ENCODE measurements at regions not wholly inside any gene's neighbourhood (a gene's known extent, or its start where the extent isn't known, plus 50 kb on each side); places are given as distances from the start of the nearest gene placed in this dataset.
"Not testable (repeated sequence)": the region's sequence is repeated elsewhere in the genome, so short reads cannot be mapped to it uniquely, and the experiment has no call there.

GRCh38 chr18:961644-962355, 57.1 kb downstream of the ADCYAP1 start:
- H3K9me3 Mint-ChIP-seq = no peaks in the 10 kb centered on the region
- H3K4me3 Mint-ChIP-seq = peak overlapping the region in 1 of 8 donors; percentile 6
- H3K27me3 ChIP-seq (ENCODE audit: insufficient read depth, low read length) = no peaks in the 10 kb centered on the region
- CTCF ChIA-PET (ENCODE audit: partially characterized antibody) = interaction anchor here (0.7 to 1.6 kb wide), 7 partner anchors 11 to 65 kb away, joined by 3 to 6 read pairs (median 3); no protein-coding TSS in a partner anchor
- peaks cover 0 to 4% (median 2%) of the 10 kb centered on the region in 4 donors for H3K4me1 Mint-ChIP-seq
- H3K9me3 ChIP-seq (ENCODE audit: control insufficient read depth in 1 of 2, low read length in 2 of 2) = no peaks in the 10 kb centered on the region
- H3K4me1 ChIP-seq (ENCODE audit: insufficient read depth, low read length) = no peaks in the 10 kb centered on the region
- peaks cover 17 to 37% of the 10 kb centered on the region in 2 donors for H3K27me3 Mint-ChIP-seq
- H3K36me3 ChIP-seq (ENCODE audit: insufficient read depth, low read length) = no peaks in the 10 kb centered on the region
- H3K4me3 ChIP-seq (ENCODE audit: low read length in 2 of 2) = no peak overlapping the region
- intact Hi-C loops (cut with micrococcal nuclease) = no loop called here
- no peaks in the 10 kb centered on the region for H3K36me3 Mint-ChIP-seq
- no peak overlapping the region for H3K27ac Mint-ChIP-seq
- POLR2A ChIA-PET (ENCODE audit: partially characterized antibody) = no interaction called here
- H3K27ac ChIP-seq (ENCODE audit: low read depth, low read length) = no peak overlapping the region
- peak in 4 of 5 donors; percentile 19 to 32 (median 28) for DNase-seq

DNA sequence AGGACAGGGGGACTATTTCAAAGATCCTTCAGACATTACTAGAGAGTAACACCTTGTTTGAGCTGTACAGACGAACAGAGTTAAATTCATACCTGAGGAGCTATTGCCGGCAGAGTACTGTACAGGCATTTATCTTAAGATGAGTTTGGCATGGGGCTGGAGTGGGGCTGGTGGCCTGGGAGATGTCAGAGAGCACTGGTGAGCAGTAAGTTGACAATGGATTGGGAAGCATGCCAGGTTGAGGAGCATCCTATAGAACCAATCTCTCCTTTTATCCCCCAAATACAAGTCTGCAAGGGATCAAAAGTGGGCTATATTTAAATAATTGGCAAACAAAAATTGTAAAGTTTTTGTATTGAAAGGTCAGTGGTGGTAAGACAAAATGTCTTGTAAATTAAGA, 58.6 kb downstream of the ADCYAP1 start:
- no peak overlapping the region for H3K27ac Mint-ChIP-seq
- H3K4me3 Mint-ChIP-seq = no peak overlapping the region
- intact Hi-C loops (cut with micrococcal nuclease) = no loop called here
- H3K4me1 Mint-ChIP-seq = peaks cover 0 to 4% (median 2%) of the 10 kb centered on the region in 4 donors
- no peak overlapping the region for H3K4me3 ChIP-seq (ENCODE audit: low read length in 2 of 2)
- no peaks in the 10 kb centered on the region for H3K36me3 Mint-ChIP-seq
- ChIA-PET POLR2A (ENCODE audit: partially characterized antibody) (no interaction called here), CTCF (ENCODE audit: partially characterized antibody) (interaction anchor here (0.7 to 0.9 kb wide), 2 partner anchors 12 to 45 kb away, joined by 3 read pairs; no protein-coding TSS in a partner anchor)
- no peaks in the 10 kb centered on the region for H3K9me3 ChIP-seq (ENCODE audit: control insufficient read depth in 1 of 2, low read length in 2 of 2)
- H3K9me3 Mint-ChIP-seq = no peaks in the 10 kb centered on the region
- no peak overlapping the region for H3K27ac ChIP-seq (ENCODE audit: low read depth, low read length)
- no peak for DNase-seq
- no peaks in the 10 kb centered on the region for H3K4me1 ChIP-seq (ENCODE audit: insufficient read depth, low read length)
- H3K36me3 ChIP-seq (ENCODE audit: insufficient read depth, low read length) = no peaks in the 10 kb centered on the region
- peaks cover 17 to 29% of the 10 kb centered on the region in 2 donors for H3K27me3 Mint-ChIP-seq
- H3K27me3 ChIP-seq (ENCODE audit: insufficient read depth, low read length) = no peaks in the 10 kb centered on the region

DNA sequence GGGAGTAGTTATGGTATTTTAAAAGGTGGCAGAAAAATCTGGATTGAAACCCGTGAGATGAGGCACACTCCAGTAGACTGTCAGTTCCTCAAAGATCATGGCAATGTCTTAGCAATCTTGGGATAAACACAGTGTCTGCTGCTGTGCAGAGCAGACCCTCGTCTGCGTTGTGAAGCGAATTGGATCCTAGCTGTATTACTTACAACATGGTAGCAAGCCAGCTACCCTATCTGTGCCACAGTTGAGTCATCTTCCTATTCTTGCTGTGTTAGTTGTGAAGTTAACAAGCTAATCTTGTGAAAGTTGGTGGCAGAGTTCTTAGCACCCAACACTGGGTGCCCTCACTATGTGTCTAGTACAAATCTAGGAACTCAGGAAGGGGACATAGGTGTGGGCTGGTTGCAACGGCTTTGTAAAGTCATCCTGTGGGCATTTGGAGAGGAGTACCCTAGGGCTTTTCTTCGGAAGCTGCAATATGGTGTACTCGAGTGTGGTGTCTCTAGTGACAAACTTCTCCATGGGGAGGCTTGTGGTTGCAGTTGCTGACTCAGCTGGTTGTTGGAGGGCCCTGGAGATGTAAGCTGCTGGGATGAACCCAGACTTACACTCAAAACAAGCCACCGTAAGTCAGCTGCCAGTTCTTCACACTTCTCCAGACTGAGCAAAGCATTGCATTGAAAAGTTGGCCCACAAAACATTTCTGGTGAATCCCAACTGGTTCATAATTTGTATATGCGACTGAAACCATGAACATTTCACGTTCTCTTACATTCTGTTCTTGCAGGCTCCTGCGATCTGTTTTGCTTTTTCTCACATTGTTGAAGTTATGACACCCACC, 61.5 kb downstream of the ADCYAP1 start:
- H3K27me3 Mint-ChIP-seq = peaks cover 11 to 16% of the 10 kb centered on the region in 2 donors
- ChIA-PET POLR2A (ENCODE audit: partially characterized antibody) (no interaction called here), CTCF (ENCODE audit: partially characterized antibody) (interaction anchor here (1.7 kb wide), 1 partner anchor 101 kb away, joined by 3 read pairs; no protein-coding TSS in a partner anchor)
- no peaks in the 10 kb centered on the region for H3K36me3 Mint-ChIP-seq
- Histone ChIP-seq H3K4me3 (ENCODE audit: low read length in 2 of 2) (no peak overlapping the region), H3K36me3 (ENCODE audit: insufficient read depth, low read length) (no peaks in the 10 kb centered on the region), H3K9me3 (ENCODE audit: control insufficient read depth in 1 of 2, low read length in 2 of 2) (no peaks in the 10 kb centered on the region), H3K27me3 (ENCODE audit: insufficient read depth, low read length) (no peaks in the 10 kb centered on the region), H3K4me1 (ENCODE audit: insufficient read depth, low read length) (no peaks in the 10 kb centered on the region), H3K27ac (ENCODE audit: low read depth, low read length) (no peak overlapping the region)
- H3K27ac Mint-ChIP-seq = peak overlapping the region in 1 of 7 donors; percentile 77
- H3K4me1 Mint-ChIP-seq = peaks cover 0 to 4% (median 2%) of the 10 kb centered on the region in 4 donors
- intact Hi-C loops (cut with micrococcal nuclease) = no loop called here
- H3K4me3 Mint-ChIP-seq = no peak overlapping the region
- peaks cover 0 to 8% (median 3%) of the 10 kb centered on the region in 8 donors for H3K9me3 Mint-ChIP-seq
- no peak for DNase-seq

DNA sequence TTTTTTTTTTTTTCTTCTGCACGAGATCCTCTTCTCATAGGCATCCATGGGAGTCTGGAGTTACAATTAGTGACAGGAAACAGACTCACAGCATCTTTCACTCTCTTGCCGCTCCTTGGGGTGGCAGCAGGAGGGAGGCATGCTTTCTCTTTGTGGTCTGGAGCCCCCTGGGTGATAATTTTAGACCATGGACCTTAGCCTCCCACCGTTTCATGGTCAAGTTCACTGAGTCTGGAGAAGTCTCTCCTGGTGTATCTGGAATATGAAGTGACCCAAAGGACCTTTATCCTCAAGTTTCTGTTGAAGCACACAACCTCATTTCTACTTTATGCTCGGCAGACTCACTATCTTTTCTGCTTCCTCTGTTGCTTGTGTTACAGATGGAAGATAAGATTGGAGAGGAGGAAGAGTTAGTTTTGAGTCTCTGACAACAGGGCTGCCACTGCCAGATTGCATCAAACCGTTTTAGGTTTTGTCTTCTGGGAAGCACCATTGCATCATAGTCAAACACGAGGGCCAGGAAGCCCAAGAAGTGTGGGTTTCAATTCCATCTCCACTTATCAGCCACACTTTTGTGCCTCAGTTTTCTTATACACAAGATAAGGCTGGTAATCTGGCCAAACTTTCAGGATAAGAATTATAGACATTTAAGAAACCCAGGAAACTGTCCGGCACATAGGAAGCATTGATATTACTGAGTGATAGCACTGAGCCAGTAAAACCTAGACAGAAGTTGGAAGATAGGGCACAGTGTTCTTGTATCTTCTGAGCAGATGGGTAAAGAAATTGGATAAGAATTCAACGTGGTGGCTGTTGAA, 62.3 kb downstream of the ADCYAP1 start:
- no peak overlapping the region for H3K4me3 Mint-ChIP-seq
- intact Hi-C loops (cut with micrococcal nuclease) = no loop called here
- H3K4me3 ChIP-seq (ENCODE audit: low read length in 2 of 2) = no peak overlapping the region

DNA sequence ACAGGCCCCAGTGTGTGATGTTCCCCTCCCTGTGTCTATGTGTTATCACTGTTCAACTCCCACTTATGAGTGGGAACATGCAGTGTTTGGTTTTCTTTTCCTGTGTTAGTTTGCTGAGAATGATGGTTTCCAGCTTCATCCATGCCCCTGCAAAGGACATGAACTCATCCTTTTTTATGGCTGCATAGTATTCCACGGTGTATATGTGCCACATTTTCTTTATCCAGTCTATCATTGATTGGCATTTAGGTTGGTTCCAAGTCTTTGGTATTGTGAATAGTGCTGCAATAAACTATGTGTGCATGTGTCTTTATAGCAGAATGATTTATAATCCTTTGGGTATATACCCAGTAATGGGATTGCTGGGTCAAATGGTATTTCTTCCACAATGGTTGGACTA, 64.2 kb downstream of the ADCYAP1 start:
- H3K27me3 Mint-ChIP-seq; POLR2A ChIA-PET (ENCODE audit: partially characterized antibody); H3K4me1 Mint-ChIP-seq; intact Hi-C loops (cut with micrococcal nuclease); DNase-seq; H3K9me3 Mint-ChIP-seq; H3K36me3 Mint-ChIP-seq; H3K27ac Mint-ChIP-seq; H3K27ac ChIP-seq (ENCODE audit: low read depth, low read length); H3K4me1 ChIP-seq (ENCODE audit: insufficient read depth, low read length); H3K27me3 ChIP-seq (ENCODE audit: insufficient read depth, low read length); H3K4me3 Mint-ChIP-seq; H3K4me3 ChIP-seq (ENCODE audit: low read length in 2 of 2); H3K9me3 ChIP-seq (ENCODE audit: control insufficient read depth in 1 of 2, low read length in 2 of 2); H3K36me3 ChIP-seq (ENCODE audit: insufficient read depth, low read length); CTCF ChIA-PET (ENCODE audit: partially characterized antibody): not testable (repeated sequence)

More for the DNA sequence above, 62.3 kb downstream of the ADCYAP1 start:
- ChIA-PET POLR2A (ENCODE audit: partially characterized antibody) (no interaction called here), CTCF (ENCODE audit: partially characterized antibody) (no interaction called here)
- no peak for DNase-seq
- Histone ChIP-seq H3K9me3 (ENCODE audit: control insufficient read depth in 1 of 2, low read length in 2 of 2) (no peaks in the 10 kb centered on the region), H3K36me3 (ENCODE audit: insufficient read depth, low read length) (no peaks in the 10 kb centered on the region), H3K27me3 (ENCODE audit: insufficient read depth, low read length) (no peaks in the 10 kb centered on the region), H3K4me1 (ENCODE audit: insufficient read depth, low read length) (no peaks in the 10 kb centered on the region), H3K27ac (ENCODE audit: low read depth, low read length) (no peak overlapping the region)
- Mint-ChIP-seq H3K9me3 (peaks cover 0 to 8% (median 3%) of the 10 kb centered on the region in 8 donors), H3K36me3 (no peaks in the 10 kb centered on the region), H3K27ac (peak overlapping the region in 1 of 7 donors; percentile 77), H3K27me3 (peaks cover 9 to 10% of the 10 kb centered on the region in 2 donors), H3K4me1 (peaks cover 0 to 1% (median under 1%) of the 10 kb centered on the region in 4 donors)

- H3K4me1 ChIP-seq (ENCODE audit: insufficient read depth, low read length); intact Hi-C loops (cut with micrococcal nuclease); H3K27me3 ChIP-seq (ENCODE audit: insufficient read depth, low read length); POLR2A ChIA-PET (ENCODE audit: partially characterized antibody); H3K36me3 ChIP-seq (ENCODE audit: insufficient read depth, low read length); H3K4me3 ChIP-seq (ENCODE audit: low read length in 2 of 2); H3K9me3 Mint-ChIP-seq; DNase-seq; H3K27me3 Mint-ChIP-seq; H3K9me3 ChIP-seq (ENCODE audit: control insufficient read depth in 1 of 2, low read length in 2 of 2); H3K4me3 Mint-ChIP-seq; H3K4me1 Mint-ChIP-seq; H3K27ac Mint-ChIP-seq; CTCF ChIA-PET (ENCODE audit: partially characterized antibody); H3K36me3 Mint-ChIP-seq; H3K27ac ChIP-seq (ENCODE audit: low read depth, low read length): not testable (repeated sequence)
Measured at GRCh38 chr18:969311-969710, 64.6 kb downstream of the ADCYAP1 start.

DNA sequence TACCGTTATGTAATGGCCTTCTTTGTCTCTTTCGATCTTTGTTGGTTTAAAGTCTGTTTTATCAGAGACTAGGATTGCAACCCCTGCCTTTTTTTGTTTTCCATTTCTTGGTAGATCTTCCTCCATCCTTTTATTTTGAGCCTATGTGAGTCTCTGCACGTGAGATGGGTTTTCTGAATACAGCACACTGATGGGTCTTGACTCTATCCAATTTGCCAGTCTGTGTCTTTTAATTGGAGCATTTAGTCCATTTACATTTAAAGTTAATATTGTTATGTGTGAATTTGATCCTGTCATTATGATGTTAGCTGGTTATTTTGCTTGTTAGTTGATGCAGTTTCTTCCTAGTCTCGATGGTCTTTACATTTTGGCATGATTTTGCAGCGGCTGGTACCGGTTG, 69.9 kb downstream of the ADCYAP1 start:
- CTCF ChIA-PET (ENCODE audit: partially characterized antibody); H3K36me3 Mint-ChIP-seq; H3K4me1 Mint-ChIP-seq; POLR2A ChIA-PET (ENCODE audit: partially characterized antibody); H3K9me3 ChIP-seq (ENCODE audit: control insufficient read depth in 1 of 2, low read length in 2 of 2); DNase-seq; H3K4me3 ChIP-seq (ENCODE audit: low read length in 2 of 2); H3K27ac ChIP-seq (ENCODE audit: low read depth, low read length); intact Hi-C loops (cut with micrococcal nuclease); H3K4me3 Mint-ChIP-seq; H3K4me1 ChIP-seq (ENCODE audit: insufficient read depth, low read length); H3K36me3 ChIP-seq (ENCODE audit: insufficient read depth, low read length); H3K27ac Mint-ChIP-seq; H3K27me3 ChIP-seq (ENCODE audit: insufficient read depth, low read length): not testable (repeated sequence)
- peaks cover 0 to 32% (median 13%) of the 10 kb centered on the region in 8 donors for H3K9me3 Mint-ChIP-seq
- peaks cover 5 to 10% of the 10 kb centered on the region in 2 donors for H3K27me3 Mint-ChIP-seq
